Brain microvascular endothelial cell (primary cell): ENCODE measurements at regions not wholly inside any gene's neighbourhood (a gene's known extent, or its start where the extent isn't known, plus 50 kb on each side); places are given as distances from the start of the nearest gene placed in this dataset.

Source experiments
- DNase-seq: peaks from one replicate; pipeline ENCODE4 v3.0.0-alpha.2; 2020
- H3K27ac ChIP-seq: fragments of 250-450 bp; sonication (Bioruptor Pico); 2 replicates; pipeline ENCODE4 v1.5.1; 2020; ENCODE audit warnings: mild to moderate bottlenecking, moderate library complexity
- H3K27me3 ChIP-seq: fragments of 250-450 bp; sonication (Bioruptor Pico); replicated peaks from 2 replicates; pipeline ENCODE4 v1.5.1; 2020; ENCODE audit warnings: mild to moderate bottlenecking
- H3K36me3 ChIP-seq: fragments of 250-450 bp; sonication (Bioruptor Pico); replicated peaks from 2 replicates; pipeline ENCODE4 v1.5.1; 2020; ENCODE audit warnings: mild to moderate bottlenecking
- H3K4me3 ChIP-seq: 2 replicates; pipeline ENCODE4 v1.5.1; 2011; ENCODE audit warnings: low read depth, mild to moderate bottlenecking, control low read depth, low read length, moderate library complexity
- in situ Hi-C: cut with HindIII; loops from 2 replicates; pipeline ENCODE4 v1.10.0; 2017; ENCODE audit warnings: low sequenced_read_pairs, low pct_ligation_motif_present
- TF ChIP-seq, protein P1 (sequence below): IDR thresholded peaks from 2 replicates; pipeline ENCODE4 v1.5.1; 2011; ENCODE audit warnings: low read depth, mild to moderate bottlenecking, moderate library complexity, low read length, control low read depth, inconsistent platforms; ENCODE audit errors: missing control alignments

DNA sequence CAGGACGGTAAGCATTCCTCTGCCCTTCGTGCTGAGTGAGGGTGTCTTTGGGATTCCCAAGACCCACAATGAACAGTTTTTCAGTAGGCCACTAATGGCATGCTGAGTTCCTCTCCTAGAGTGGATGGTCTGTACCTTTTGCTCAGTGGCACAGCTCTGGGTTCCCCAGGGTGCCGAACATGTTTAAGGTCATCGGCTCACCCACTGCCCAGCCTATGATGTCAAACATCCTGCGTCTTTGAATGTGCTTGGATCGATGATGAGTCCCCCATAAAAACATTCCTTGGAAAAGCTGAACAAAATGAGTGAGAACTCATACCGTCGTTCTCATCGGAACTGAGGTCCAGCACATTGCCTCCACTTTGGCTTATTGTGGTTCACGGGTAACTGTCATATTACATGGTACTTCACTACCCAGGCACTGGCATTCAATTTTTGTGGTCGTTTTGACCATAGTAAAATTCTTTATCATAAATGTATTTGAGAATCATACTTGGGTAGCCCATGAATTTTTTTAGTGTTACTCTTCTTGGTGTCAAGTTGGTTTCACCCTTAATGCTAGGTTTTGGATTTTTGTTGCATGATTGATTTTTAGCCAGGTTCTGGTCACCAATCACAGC, 118.2 kb downstream of the SNRPN start:
- no peak for DNase-seq
- H3K36me3 ChIP-seq: peaks cover 70% of the 10 kb centered on the region
- no peaks in the 10 kb centered on the region for H3K27me3 ChIP-seq
- H3K4me3 ChIP-seq: no peak overlapping the region
- TF ChIP-seq, protein P1, sequence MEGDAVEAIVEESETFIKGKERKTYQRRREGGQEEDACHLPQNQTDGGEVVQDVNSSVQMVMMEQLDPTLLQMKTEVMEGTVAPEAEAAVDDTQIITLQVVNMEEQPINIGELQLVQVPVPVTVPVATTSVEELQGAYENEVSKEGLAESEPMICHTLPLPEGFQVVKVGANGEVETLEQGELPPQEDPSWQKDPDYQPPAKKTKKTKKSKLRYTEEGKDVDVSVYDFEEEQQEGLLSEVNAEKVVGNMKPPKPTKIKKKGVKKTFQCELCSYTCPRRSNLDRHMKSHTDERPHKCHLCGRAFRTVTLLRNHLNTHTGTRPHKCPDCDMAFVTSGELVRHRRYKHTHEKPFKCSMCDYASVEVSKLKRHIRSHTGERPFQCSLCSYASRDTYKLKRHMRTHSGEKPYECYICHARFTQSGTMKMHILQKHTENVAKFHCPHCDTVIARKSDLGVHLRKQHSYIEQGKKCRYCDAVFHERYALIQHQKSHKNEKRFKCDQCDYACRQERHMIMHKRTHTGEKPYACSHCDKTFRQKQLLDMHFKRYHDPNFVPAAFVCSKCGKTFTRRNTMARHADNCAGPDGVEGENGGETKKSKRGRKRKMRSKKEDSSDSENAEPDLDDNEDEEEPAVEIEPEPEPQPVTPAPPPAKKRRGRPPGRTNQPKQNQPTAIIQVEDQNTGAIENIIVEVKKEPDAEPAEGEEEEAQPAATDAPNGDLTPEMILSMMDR: no peak
- no peak overlapping the region for H3K27ac ChIP-seq
- in situ Hi-C loops: no loop called here

DNA sequence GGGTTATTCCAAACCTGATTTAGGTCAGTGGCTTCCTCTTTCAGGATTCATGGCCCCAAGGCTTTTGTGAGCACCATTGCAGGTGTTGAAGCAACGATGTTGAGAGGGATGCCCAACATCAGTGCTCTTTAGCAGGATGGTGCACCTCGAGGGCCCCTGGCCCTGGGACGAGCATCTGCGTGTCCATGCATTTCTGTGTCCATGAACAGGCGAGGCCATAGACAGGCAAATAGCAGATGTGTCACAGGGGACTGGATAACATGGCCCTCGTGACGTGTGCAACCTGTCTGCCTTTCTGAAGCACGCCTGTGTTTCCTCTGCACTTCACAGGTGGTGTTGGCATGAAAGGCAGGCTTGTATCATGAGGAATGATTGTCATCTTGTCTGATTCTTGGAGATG, 132.3 kb downstream of the SNRPN start:
- H3K27me3 ChIP-seq: no peaks in the 10 kb centered on the region
- H3K27ac ChIP-seq: no peak overlapping the region
- no peak overlapping the region for H3K4me3 ChIP-seq
- TF ChIP-seq, protein P1: no peak
- in situ Hi-C loops: no loop called here
- H3K36me3 ChIP-seq: peaks cover 60% of the 10 kb centered on the region
- no peak for DNase-seq

DNA sequence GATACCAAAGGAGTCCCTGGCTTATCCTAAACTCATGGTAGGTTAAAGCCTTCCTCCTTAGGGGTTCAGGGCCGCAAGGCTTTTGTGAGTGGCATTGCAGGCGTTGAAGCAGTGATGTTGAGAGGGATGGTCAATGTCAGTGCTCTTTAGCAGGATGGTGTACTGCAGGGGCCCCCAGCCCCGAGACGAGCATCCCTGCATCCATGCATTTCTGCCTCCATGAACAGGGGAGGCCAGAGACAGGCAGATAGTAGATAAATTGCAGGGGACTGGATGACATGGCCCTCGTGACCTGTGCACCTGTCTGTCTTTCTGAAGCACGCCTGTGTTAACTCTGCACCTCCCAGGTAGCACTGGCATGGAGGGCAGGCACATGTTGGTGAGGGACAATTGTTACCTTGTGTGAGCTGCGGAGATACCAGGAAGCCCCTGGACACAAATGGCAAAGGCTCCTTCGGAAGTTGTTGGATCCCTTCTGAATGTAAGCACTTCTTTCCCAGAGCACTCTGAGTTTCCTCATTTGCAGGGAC, 133.5 kb downstream of the SNRPN start:
- DNase-seq: no peak
- H3K27ac ChIP-seq: no peak overlapping the region
- no peaks in the 10 kb centered on the region for H3K27me3 ChIP-seq
- peaks cover 49% of the 10 kb centered on the region for H3K36me3 ChIP-seq
- TF ChIP-seq, protein P1: no peak
- in situ Hi-C loops: no loop called here
- no peak overlapping the region for H3K4me3 ChIP-seq

DNA sequence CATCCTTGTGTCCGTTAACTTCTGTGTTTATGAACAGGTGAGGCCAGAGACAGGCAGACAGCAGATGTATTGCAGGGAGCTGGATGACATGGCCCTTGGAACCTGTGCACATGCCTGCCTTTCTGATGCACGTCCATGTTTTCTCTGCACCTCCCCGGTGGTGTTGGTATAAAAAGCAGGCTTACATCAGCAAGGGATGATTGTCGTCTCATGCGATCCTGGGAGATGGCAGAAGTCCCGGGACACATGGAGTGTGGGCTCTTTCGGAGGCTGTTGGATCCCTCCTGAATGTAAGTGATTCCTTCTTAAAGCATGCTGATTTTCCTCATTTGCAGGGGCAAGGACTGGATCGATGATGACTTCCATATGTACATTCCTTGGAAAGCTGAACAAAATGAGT, 134.8 kb downstream of the SNRPN start:
- Histone ChIP-seq H3K27me3 (no peaks in the 10 kb centered on the region), H3K4me3 (no peak overlapping the region), H3K27ac (no peak overlapping the region), H3K36me3 (peaks cover 45% of the 10 kb centered on the region)
- DNase-seq: no peak
- in situ Hi-C loops: no loop called here
- TF ChIP-seq, protein P1: no peak

DNA sequence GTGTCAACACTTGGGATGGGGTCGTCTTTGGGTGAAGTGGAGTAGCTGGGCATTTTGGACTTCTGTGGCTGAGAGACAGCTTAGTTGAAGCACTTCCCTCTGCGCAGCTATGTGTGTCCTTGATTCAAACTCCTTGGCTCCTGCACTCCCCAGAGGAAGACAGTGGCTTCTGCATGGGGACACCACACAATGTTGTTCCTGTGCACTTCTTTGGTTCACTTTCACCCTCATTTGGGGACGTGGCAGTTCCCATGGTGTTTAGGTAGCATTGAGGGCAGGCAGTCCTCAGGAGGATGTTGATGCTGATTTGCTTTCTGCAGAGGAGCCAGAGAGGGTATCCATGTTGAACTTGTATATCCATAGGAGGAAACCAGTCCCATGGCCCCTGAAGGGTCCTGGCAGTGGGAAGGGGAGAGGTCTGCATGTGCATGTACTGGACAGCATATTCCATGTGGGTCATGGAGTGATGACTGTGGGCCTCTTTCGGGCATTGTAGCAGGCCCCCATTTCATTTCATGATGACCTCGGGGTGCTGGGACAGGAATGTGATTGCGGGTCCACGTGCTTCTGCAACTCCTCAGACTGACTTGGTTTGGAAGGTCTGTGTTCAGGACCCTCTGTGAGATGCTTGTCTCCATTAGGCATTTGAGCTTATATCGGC, 135.4 kb downstream of the SNRPN start:
- DNase-seq: no peak
- H3K4me3 ChIP-seq: no peak overlapping the region
- H3K36me3 ChIP-seq: peaks cover 42% of the 10 kb centered on the region
- TF ChIP-seq, protein P1: no peak
- in situ Hi-C loops: no loop called here
- no peak overlapping the region for H3K27ac ChIP-seq
- no peaks in the 10 kb centered on the region for H3K27me3 ChIP-seq
